ENCODE measurements at regions not wholly inside any gene's neighbourhood (a gene's known extent, or its start where the extent isn't known, plus 50 kb on each side); places are given as distances from the start of the nearest gene placed in this dataset.

- TF ChIP-seq CTCF (IDR thresholded peaks at IDR 0.05; ENCODE audit: insufficient read depth, low read depth, low read length), result no peak
- no peak overlapping the region for H3K4me3 ChIP-seq (ENCODE audit: low read depth, low read length)
- DNase-seq (ENCODE audit: low read depth), result no peak
Measured at GRCh38 chr2:147623328-147623727, 221.5 kb upstream of the ACVR2A start.

GRCh38 chr2:147621656-147622197 is 223.1 kb upstream of the ACVR2A start:
- H3K4me3 ChIP-seq (ENCODE audit: low read depth, low read length), result no peak overlapping the region
- no peak for DNase-seq (ENCODE audit: low read depth)
- no peak for TF ChIP-seq CTCF (IDR thresholded peaks at IDR 0.05; ENCODE audit: insufficient read depth, low read depth, low read length)

- no peak for TF ChIP-seq CTCF (IDR thresholded peaks at IDR 0.05; ENCODE audit: insufficient read depth, low read depth, low read length)
- DNase-seq (ENCODE audit: low read depth), result no peak
- H3K4me3 ChIP-seq (ENCODE audit: low read depth, low read length), result no peak overlapping the region
Measured at GRCh38 chr2:147619808-147620207, 225.0 kb upstream of the ACVR2A start.

GRCh38 chr2:147615726-147616125 is 229.1 kb upstream of the ACVR2A start:
- TF ChIP-seq CTCF (IDR thresholded peaks at IDR 0.05; ENCODE audit: insufficient read depth, low read depth, low read length), result no peak
- no peak for DNase-seq (ENCODE audit: low read depth)
- no peak overlapping the region for H3K4me3 ChIP-seq (ENCODE audit: low read depth, low read length)

GRCh38 chr2:147614979-147615470 is 229.8 kb upstream of the ACVR2A start:
- no peak for DNase-seq (ENCODE audit: low read depth)
- H3K4me3 ChIP-seq (ENCODE audit: low read depth, low read length), result no peak overlapping the region
- no peak for TF ChIP-seq CTCF (IDR thresholded peaks at IDR 0.05; ENCODE audit: insufficient read depth, low read depth, low read length)

GRCh38 chr2:147614471-147614870 is 230.4 kb upstream of the ACVR2A start:
- DNase-seq (ENCODE audit: low read depth), result no peak
- no peak for TF ChIP-seq CTCF (IDR thresholded peaks at IDR 0.05; ENCODE audit: insufficient read depth, low read depth, low read length)

GRCh38 chr2:147610496-147611040 is 234.3 kb upstream of the ACVR2A start:
- no peak for DNase-seq (ENCODE audit: low read depth)
- TF ChIP-seq CTCF (IDR thresholded peaks at IDR 0.05; ENCODE audit: insufficient read depth, low read depth, low read length), result no peak
- H3K4me3 ChIP-seq (ENCODE audit: low read depth, low read length), result no peak overlapping the region

More at GRCh38 chr2:147614471-147614870, 230.4 kb upstream of the ACVR2A start:
- no peak overlapping the region for H3K4me3 ChIP-seq (ENCODE audit: low read depth, low read length)
